Stomach (tissue), 8 donors: ENCODE measurements at regions not wholly inside any gene's neighbourhood (a gene's known extent, or its start where the extent isn't known, plus 50 kb on each side); places are given as distances from the start of the nearest gene placed in this dataset.

ENCODE experiments used
- DNase-seq, 2 donors: peaks; one replicate each; pipeline versions ENCODE4 v3.0.0 to v3.0.0-alpha.2; 2013 to 2019
- H3K27ac ChIP-seq, 5 donors: fragments of 200-600 bp in 4 of 5; sonication (generic) in 4 of 5; one replicate each; pipeline ENCODE4 v1.5.1; 2013 to 2019; ENCODE audit warnings: mild to moderate bottlenecking in 1 of 5, moderate library complexity in 1 of 5
- H3K27me3 ChIP-seq, 3 donors: fragments of 200-600 bp; sonication (generic); one replicate each; pipeline ENCODE4 v1.5.1; 2017 to 2019; ENCODE audit warnings: mixed run types in 1 of 3
- H3K36me3 ChIP-seq, 4 donors: fragments of 200-600 bp; sonication (generic); 1 replicate in 3 of 4; 2 replicates in 1 of 4; pipeline ENCODE4 v1.5.1; 2016 to 2019
- H3K4me1 ChIP-seq, 4 donors: fragments of 200-600 bp; sonication (generic); one replicate each; pipeline ENCODE4 v1.5.1; 2016 to 2019
- H3K4me3 ChIP-seq, 4 donors: fragments of 200-600 bp; sonication (generic) in 3 of 4; one replicate each; pipeline ENCODE4 v1.5.1; 2016 to 2019; ENCODE audit warnings: mild to moderate bottlenecking in 1 of 4
- H3K9me3 ChIP-seq, 4 donors: fragments of 200-600 bp; sonication (generic); one replicate each; pipeline ENCODE4 v1.5.1; 2016 to 2019
- EP300 ChIP-seq: sonication (generic); formaldehyde crosslinking; IDR thresholded peaks from one replicate; pipeline ENCODE4 v1.6.1; 2017; ENCODE audit warnings: antibody characterized with exemption
- POLR2A ChIP-seq, 4 donors: fragments of 450-650 bp; IDR thresholded peaks; one replicate each; pipeline ENCODE4 v1.6.1; 2016; ENCODE audit warnings: antibody characterized with exemption in 4 of 4, control low read depth in 2 of 4, mild to moderate bottlenecking in 1 of 4, moderate library complexity in 1 of 4
- POLR2AphosphoS5 ChIP-seq, 3 donors: sonication (generic); formaldehyde crosslinking; IDR thresholded peaks; one replicate each; pipeline ENCODE4 v1.6.1; 2016; ENCODE audit warnings: antibody characterized with exemption in 3 of 3
- WGBS, 5 donors: extraction: QIAGEN DNeasy Blood & Tissue Kit in 3 of 5; methylation state at CpG; one replicate each; pipeline versions ENCODE4 v1.1.5 to v1.1.7; 2013 to 2018; 5-methylcytosine and 5-hydroxymethylcytosine counted together
- intact Hi-C: fragments of 100-400 bp; cut with DNase I; formaldehyde crosslinking; loops from one replicate; pipeline ENCODE4 v1.15.1; 2023; ENCODE audit warnings: low total_unique reads
- TF ChIP-seq, protein P1 (sequence below), 7 experiments: fragments of 450-650 bp in 4 of 7; fragments of 200-600 bp in 3 of 7; sonication (generic) in 3 of 7; IDR thresholded peaks; one replicate each; pipeline ENCODE4 v1.5.1; 2016 to 2019; ENCODE audit warnings: antibody characterized with exemption in 7 of 7, control low read depth in 2 of 7, mild to moderate bottlenecking in 1 of 7
- donor health status: healthy with polysubstance abuse.
- donor health status: Bipolar disorder and iron deficiency.
- donor health status: healthy.

DNA sequence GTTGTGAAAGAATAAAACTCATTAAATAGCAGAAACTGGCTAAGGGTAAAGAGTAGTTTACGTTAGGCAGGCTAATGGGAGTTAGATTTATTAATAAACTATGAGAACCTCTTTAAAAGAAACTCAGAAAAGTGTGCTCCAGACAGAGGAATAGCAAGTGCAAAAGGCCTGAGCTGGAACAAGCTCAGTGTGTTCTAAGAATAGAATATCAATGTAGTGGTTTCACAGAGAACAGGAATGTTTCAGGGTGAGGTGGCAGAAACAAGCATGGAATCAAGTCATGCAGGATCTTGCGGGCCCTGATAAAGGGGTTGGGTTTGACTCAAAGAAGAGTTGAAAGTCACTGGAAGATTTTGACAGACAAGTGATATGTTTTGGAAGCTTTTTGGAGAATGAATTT, 164.0 kb upstream of the HS3ST3A1 start:
- 62 to 81% (median 78%) methylated on average over 2 of the region's 2 CpGs for WGBS, 5 donors
- Histone ChIP-seq H3K27ac (no peak overlapping the region), H3K4me3 (no peak overlapping the region), H3K27me3 (peaks cover 0 to 7% (median 0%) of the 10 kb centered on the region in 3 donors), H3K9me3 (peaks cover 9 to 15% (median 14%) of the 10 kb centered on the region in 4 donors), H3K4me1 (no peaks in the 10 kb centered on the region), H3K36me3 (no peaks in the 10 kb centered on the region)
- no peak for DNase-seq
- intact Hi-C loops: no loop called here
- TF ChIP-seq POLR2AphosphoS5 (IDR thresholded peaks at IDR 0.05) (no peak), POLR2A (IDR thresholded peaks at IDR 0.05) (no peak), EP300 (no peak)
- TF ChIP-seq, protein P1, sequence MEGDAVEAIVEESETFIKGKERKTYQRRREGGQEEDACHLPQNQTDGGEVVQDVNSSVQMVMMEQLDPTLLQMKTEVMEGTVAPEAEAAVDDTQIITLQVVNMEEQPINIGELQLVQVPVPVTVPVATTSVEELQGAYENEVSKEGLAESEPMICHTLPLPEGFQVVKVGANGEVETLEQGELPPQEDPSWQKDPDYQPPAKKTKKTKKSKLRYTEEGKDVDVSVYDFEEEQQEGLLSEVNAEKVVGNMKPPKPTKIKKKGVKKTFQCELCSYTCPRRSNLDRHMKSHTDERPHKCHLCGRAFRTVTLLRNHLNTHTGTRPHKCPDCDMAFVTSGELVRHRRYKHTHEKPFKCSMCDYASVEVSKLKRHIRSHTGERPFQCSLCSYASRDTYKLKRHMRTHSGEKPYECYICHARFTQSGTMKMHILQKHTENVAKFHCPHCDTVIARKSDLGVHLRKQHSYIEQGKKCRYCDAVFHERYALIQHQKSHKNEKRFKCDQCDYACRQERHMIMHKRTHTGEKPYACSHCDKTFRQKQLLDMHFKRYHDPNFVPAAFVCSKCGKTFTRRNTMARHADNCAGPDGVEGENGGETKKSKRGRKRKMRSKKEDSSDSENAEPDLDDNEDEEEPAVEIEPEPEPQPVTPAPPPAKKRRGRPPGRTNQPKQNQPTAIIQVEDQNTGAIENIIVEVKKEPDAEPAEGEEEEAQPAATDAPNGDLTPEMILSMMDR (IDR thresholded peaks at IDR 0.05): no peak

DNA sequence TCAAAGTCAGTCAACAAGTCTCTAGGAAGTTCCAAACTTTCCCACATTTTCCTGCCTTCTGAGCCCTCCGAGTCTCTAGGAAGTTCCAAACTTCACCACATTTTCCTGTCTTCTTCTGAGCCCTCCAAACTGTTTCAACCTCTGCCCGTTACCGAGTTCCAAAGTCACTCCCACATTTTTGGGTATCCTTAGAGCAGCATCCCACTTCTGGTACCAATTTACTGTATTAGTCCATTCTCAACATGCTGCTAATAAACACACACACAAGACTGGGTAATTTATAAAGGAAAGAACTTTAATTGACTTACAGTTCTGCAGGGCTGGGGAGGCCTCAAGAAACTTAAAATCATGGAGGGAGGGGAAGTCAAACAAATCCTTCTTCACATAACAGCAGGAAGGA, 169.0 kb upstream of the HS3ST3A1 start:
- TF ChIP-seq POLR2A (IDR thresholded peaks at IDR 0.05): no peak
- Histone ChIP-seq H3K4me1 (no peaks in the 10 kb centered on the region), H3K9me3 (peaks cover 9 to 24% (median 17%) of the 10 kb centered on the region in 4 donors), H3K36me3 (no peaks in the 10 kb centered on the region), H3K27ac (no peak overlapping the region), H3K4me3 (no peak overlapping the region), H3K27me3 (no peaks in the 10 kb centered on the region)
- WGBS, 5 donors: 85 to 94% (median 91%) methylated on average over 3 of the region's 3 CpGs
- intact Hi-C loops: no loop called here
- DNase-seq: no peak

DNA sequence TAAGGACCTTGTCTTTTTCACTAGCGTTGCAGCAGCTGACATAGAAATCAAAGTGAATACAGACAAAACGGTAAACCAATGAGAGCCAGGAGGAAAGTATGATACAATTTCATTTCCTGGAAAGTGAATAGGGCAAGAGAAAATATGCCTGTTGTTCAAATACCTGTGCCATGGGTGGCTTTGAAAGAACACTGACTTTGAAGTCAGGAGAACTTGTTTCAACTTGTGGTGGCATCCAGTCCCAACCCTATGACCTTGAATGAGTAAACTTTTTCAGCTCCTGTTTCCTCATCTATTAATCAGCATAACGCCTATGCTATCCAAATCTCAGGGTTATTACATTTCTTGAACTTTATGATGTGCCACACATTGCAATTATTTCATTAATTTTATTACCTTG, 173.7 kb upstream of the HS3ST3A1 start:
- Histone ChIP-seq H3K9me3 (peaks cover under 1 to 17% (median 6%) of the 10 kb centered on the region in 4 donors), H3K4me3 (no peak overlapping the region), H3K36me3 (no peaks in the 10 kb centered on the region), H3K27ac (no peak overlapping the region), H3K27me3 (no peaks in the 10 kb centered on the region), H3K4me1 (peaks cover 0 to 3% (median 0%) of the 10 kb centered on the region in 4 donors)
- no peak for TF ChIP-seq EP300
- TF ChIP-seq POLR2AphosphoS5 (IDR thresholded peaks at IDR 0.05): no peak
- TF ChIP-seq POLR2A (IDR thresholded peaks at IDR 0.05): no peak
- TF ChIP-seq, protein P1 (IDR thresholded peaks at IDR 0.05): no peak
- peak in 1 of 2 donors; percentile 25 for DNase-seq
- WGBS, 5 donors: 23 to 37% (median 32%) methylated on average over 3 of the region's 3 CpGs
- intact Hi-C loops: no loop called here

DNA sequence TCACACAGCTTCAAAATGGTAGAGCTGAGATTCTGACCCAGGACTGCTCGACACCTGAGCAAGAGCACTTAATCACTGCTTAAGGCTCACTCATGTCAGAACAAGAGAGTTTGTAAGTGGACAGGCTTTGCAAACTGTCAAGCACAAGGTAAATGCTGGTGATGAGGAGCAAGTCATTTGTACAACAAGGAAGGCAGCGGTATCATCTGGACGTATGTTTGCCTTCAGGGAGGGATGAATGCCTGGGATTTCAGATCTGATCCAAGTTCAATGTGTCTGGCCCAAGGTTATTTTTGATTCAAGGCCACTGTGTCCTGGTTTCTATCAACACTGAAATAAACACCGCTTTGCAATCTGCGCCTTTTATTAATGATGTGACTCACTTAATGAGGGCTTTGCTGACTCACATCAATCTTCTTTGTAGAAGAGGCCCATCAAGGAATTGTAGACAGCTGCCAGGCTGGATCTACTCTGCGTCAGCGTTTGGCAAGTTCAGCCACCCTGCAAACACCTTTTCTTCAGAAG, 174.4 kb upstream of the HS3ST3A1 start:
- H3K4me1 ChIP-seq: peaks cover 0 to 3% (median 0%) of the 10 kb centered on the region in 4 donors
- H3K27ac ChIP-seq: no peak overlapping the region
- H3K27me3 ChIP-seq: no peaks in the 10 kb centered on the region
- intact Hi-C loops: no loop called here
- H3K9me3 ChIP-seq: peaks cover 0 to 11% (median 2%) of the 10 kb centered on the region in 4 donors
- peak in 1 of 2 donors; percentile 34 for DNase-seq
- 50 to 57% (median 54%) methylated on average over 7 of the region's 7 CpGs for WGBS, 5 donors
- TF ChIP-seq EP300: no peak
- no peak for TF ChIP-seq POLR2AphosphoS5 (IDR thresholded peaks at IDR 0.05)
- TF ChIP-seq POLR2A (IDR thresholded peaks at IDR 0.05): no peak
- TF ChIP-seq, protein P1 (IDR thresholded peaks at IDR 0.05): no peak
- no peaks in the 10 kb centered on the region for H3K36me3 ChIP-seq
- H3K4me3 ChIP-seq: no peak overlapping the region

DNA sequence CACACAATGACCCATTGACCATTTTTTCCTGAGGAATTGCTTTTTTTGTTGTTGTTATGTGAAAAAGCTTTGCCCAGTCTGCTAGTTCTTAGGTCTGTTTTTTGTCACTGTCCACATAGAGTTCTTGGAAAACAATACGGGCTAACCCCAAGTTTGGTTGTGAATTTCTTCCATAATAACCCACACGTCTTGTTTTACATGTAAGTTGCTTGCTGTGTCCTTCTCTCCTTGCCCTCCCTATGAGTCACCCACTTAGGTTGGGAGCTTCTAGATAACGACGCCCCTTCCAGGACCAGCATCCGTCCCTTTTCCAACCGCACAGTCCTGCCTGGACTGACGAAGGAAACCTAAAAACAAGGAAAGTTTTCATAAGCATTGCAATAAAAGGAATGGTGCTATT, 175.3 kb upstream of the HS3ST3A1 start:
- TF ChIP-seq EP300 (no peak), POLR2AphosphoS5 (IDR thresholded peaks at IDR 0.05) (no peak), POLR2A (IDR thresholded peaks at IDR 0.05) (no peak)
- TF ChIP-seq, protein P1 (IDR thresholded peaks at IDR 0.05): no peak
- DNase-seq: peak in 1 of 2 donors; percentile 28
- Histone ChIP-seq H3K4me1 (peaks cover 0 to 3% (median 0%) of the 10 kb centered on the region in 4 donors), H3K27me3 (no peaks in the 10 kb centered on the region), H3K36me3 (no peaks in the 10 kb centered on the region), H3K27ac (no peak overlapping the region), H3K9me3 (peaks cover 0 to 11% (median 2%) of the 10 kb centered on the region in 4 donors), H3K4me3 (no peak overlapping the region)
- WGBS, 5 donors: 66 to 85% (median 83%) methylated on average over 7 of the region's 7 CpGs
- intact Hi-C loops: no loop called here
